Thyroid gland (tissue), 4 donors: ENCODE measurements at regions not wholly inside any gene's neighbourhood (a gene's known extent, or its start where the extent isn't known, plus 50 kb on each side); places are given as distances from the start of the nearest gene placed in this dataset.
A peak's percentile ranks its signal among the peaks of the same experiment; 100 is the strongest.
"Not testable (repeated sequence)": the region's sequence is repeated elsewhere in the genome, so short reads cannot be mapped to it uniquely, and the experiment has no call there.

Experiments used
- DNase-seq, 2 donors: peaks; one replicate each; pipeline ENCODE4 v3.0.0-alpha.2; 2019
- H3K27ac ChIP-seq, 3 donors: fragments of 200-600 bp; sonication (generic); 1 replicate in 2 of 3; 2 replicates in 1 of 3; pipeline ENCODE4 v1.5.1; 2016 to 2019; ENCODE audit warnings: mild to moderate bottlenecking in 1 of 3, moderate library complexity in 1 of 3
- H3K27me3 ChIP-seq: fragments of 200-600 bp; sonication (generic); one replicate; pipeline ENCODE4 v1.5.1; 2019
- H3K36me3 ChIP-seq, 2 donors: fragments of 200-600 bp; sonication (generic); one replicate each; pipeline ENCODE4 v1.5.1; 2016 to 2019
- H3K4me1 ChIP-seq, 2 donors: fragments of 200-600 bp; sonication (generic); one replicate each; pipeline ENCODE4 v1.5.1; 2017 to 2019
- H3K4me3 ChIP-seq, 3 donors: fragments of 200-600 bp; sonication (generic); replicated peaks in 1 of 3; 1 replicate in 2 of 3; 2 replicates in 1 of 3; pipeline ENCODE4 v1.5.1; 2016; ENCODE audit warnings: mild to moderate bottlenecking in 1 of 3
- H3K9me3 ChIP-seq: fragments of 200-600 bp; sonication (generic); one replicate; pipeline ENCODE4 v1.5.1; 2017
- CTCF ChIP-seq, 6 experiments: fragments of 200-600 bp in 3 of 6; fragments of 450-650 bp in 3 of 6; sonication (generic) in 3 of 6; IDR thresholded peaks; one replicate each; pipeline ENCODE4 v1.5.1; 2016 to 2019; ENCODE audit warnings: antibody characterized with exemption in 6 of 6, mild to moderate bottlenecking in 2 of 6, inconsistent platforms in 1 of 6, moderate library complexity in 1 of 6
- POLR2A ChIP-seq, 2 donors: fragments of 450-650 bp; IDR thresholded peaks; one replicate each; pipeline ENCODE4 v1.6.1; 2017; ENCODE audit warnings: antibody characterized with exemption in 2 of 2, mild to moderate bottlenecking in 2 of 2, moderate library complexity in 1 of 2
- WGBS, 2 donors: methylation state at CpG; one replicate each; pipeline ENCODE4 v1.1.5; 2017; 5-methylcytosine and 5-hydroxymethylcytosine counted together
- intact Hi-C: fragments of 100-400 bp; cut with DNase I; formaldehyde crosslinking; loops from one replicate; pipeline ENCODE4 v1.15.1; 2023

- no peak overlapping the region for H3K27ac ChIP-seq
- no peaks in the 10 kb centered on the region for H3K9me3 ChIP-seq
- H3K4me1 ChIP-seq = no peaks in the 10 kb centered on the region
- H3K27me3 ChIP-seq = no peaks in the 10 kb centered on the region
- TF ChIP-seq CTCF (IDR thresholded peaks at IDR 0.05) (no peak), POLR2A (IDR thresholded peaks at IDR 0.05) (no peak)
- H3K4me3 ChIP-seq = no peak overlapping the region
- no peaks in the 10 kb centered on the region for H3K36me3 ChIP-seq
- no peak for DNase-seq
- intact Hi-C loops = no loop called here
- 87 to 100% methylated on average over 1 of the region's 1 CpG for WGBS, 2 donors
These were observed 115.3 kb upstream of the SRD5A2 start for GRCh38 chr2:31696068-31696467.

GRCh38 chr2:31694444-31694843 is 113.7 kb upstream of the SRD5A2 start:
- DNase-seq = no peak

GRCh38 chr2:31693882-31694281 is 113.1 kb upstream of the SRD5A2 start:
- no peak for DNase-seq
- TF ChIP-seq CTCF (IDR thresholded peaks at IDR 0.05) = no peak
- no peak for TF ChIP-seq POLR2A (IDR thresholded peaks at IDR 0.05)
- intact Hi-C loops = no loop called here

More at GRCh38 chr2:31694444-31694843, 113.7 kb upstream of the SRD5A2 start:
- intact Hi-C loops = no loop called here
- Histone ChIP-seq H3K4me3 (no peak overlapping the region), H3K27me3 (no peaks in the 10 kb centered on the region), H3K4me1 (no peaks in the 10 kb centered on the region), H3K27ac (no peak overlapping the region), H3K36me3 (no peaks in the 10 kb centered on the region), H3K9me3 (no peaks in the 10 kb centered on the region)
- 53 to 58% methylated on average over 3 of the region's 3 CpGs for WGBS, 2 donors
- TF ChIP-seq CTCF (IDR thresholded peaks at IDR 0.05) (no peak), POLR2A (IDR thresholded peaks at IDR 0.05) (no peak)

DNA sequence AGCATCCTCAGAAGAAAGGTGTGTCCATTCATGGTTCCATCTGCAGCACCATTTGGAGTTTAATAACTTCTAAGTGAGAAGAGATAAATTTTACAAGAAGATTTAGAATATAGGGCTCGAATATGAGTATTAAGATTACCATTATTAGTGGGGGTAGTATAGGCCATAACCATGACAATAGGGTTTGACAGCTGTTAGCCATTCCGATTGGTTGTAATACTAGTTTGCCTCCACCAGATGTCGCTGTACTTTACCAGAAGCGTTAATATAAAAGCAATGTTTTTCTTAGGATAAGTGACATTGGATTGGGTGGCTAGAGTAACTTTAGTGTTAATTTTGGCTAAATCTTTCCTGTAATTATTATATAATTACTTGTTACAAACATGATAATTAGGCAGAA is 107.5 kb upstream of the SRD5A2 start:
- Histone ChIP-seq H3K9me3 (no peaks in the 10 kb centered on the region), H3K27me3 (no peaks in the 10 kb centered on the region), H3K36me3 (no peaks in the 10 kb centered on the region), H3K27ac (no peak overlapping the region), H3K4me1 (no peaks in the 10 kb centered on the region), H3K4me3 (no peak overlapping the region)
- TF ChIP-seq CTCF (IDR thresholded peaks at IDR 0.05) (peak in 2 of 6 experiments; percentile 23 to 26), POLR2A (IDR thresholded peaks at IDR 0.05) (no peak)
- DNase-seq = no peak
- intact Hi-C loops = no loop called here
- 37 to 38% methylated on average over 4 of the region's 4 CpGs for WGBS, 2 donors

More at GRCh38 chr2:31693882-31694281, 113.1 kb upstream of the SRD5A2 start:
- Histone ChIP-seq H3K27me3 (no peaks in the 10 kb centered on the region), H3K4me1 (no peaks in the 10 kb centered on the region), H3K9me3 (no peaks in the 10 kb centered on the region), H3K4me3 (no peak overlapping the region), H3K27ac (no peak overlapping the region), H3K36me3 (no peaks in the 10 kb centered on the region)
- 77 to 90% methylated on average over 3 of the region's 3 CpGs for WGBS, 2 donors

DNA sequence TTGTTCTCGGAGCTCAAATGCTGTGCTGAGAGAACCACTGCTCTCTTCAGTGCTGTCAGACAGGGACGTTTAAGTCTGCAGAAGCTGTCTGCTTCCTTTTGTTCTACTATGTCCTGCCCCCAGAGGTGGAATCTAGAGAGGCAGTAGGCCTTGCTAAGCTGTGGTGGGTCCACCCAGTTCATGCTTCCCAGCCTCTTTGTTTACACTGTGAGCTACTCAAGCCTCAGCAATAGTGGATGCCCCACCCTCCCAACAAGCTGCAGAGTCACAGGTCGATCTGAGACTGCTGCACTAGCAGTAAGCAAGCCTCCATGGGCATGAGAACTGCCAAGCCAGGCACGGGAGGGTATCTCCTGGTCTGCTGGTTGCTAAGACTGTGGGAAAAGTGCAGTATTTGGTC is 102.8 kb upstream of the SRD5A2 start:
- H3K4me3 ChIP-seq, H3K27me3 ChIP-seq, H3K36me3 ChIP-seq, H3K9me3 ChIP-seq, H3K4me1 ChIP-seq, DNase-seq, intact Hi-C loops, H3K27ac ChIP-seq: not testable (repeated sequence)
- WGBS, 2 donors = 43 to 45% methylated on average over 2 to 4 of the region's 4 CpGs

DNA sequence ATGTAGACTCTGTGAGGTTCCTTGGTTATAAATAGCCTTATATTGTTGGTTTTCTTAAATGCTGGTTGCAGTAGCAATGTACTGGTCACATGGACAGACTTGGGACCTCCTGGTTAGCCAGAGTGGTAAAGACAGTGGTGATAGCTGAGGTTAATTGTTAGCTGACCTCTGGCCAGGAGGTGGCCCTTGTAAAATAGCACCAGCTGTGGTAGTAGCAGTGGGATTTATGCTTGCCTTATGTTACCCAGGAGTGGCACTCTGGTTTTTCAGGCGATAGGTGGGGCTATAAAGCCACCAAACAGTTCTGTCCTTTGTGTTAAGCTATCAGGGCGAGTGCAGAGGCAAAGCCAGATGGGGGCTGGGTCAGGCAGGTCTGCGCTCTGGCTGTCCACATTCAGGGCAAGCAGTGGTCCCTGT is 94.8 kb upstream of the SRD5A2 start:
- no peaks in the 10 kb centered on the region for H3K9me3 ChIP-seq
- intact Hi-C loops = no loop called here
- no peak for DNase-seq
- no peak overlapping the region for H3K27ac ChIP-seq
- no peaks in the 10 kb centered on the region for H3K4me1 ChIP-seq
- 53 to 67% methylated on average over 1 to 3 of the region's 3 CpGs for WGBS, 2 donors
- no peaks in the 10 kb centered on the region for H3K27me3 ChIP-seq
- H3K36me3 ChIP-seq = no peaks in the 10 kb centered on the region
- no peak for TF ChIP-seq CTCF (IDR thresholded peaks at IDR 0.05)
- no peak for TF ChIP-seq POLR2A (IDR thresholded peaks at IDR 0.05)
- H3K4me3 ChIP-seq = no peak overlapping the region
